ENCODE measurements at regions not wholly inside any gene's neighbourhood (a gene's known extent, or its start where the extent isn't known, plus 50 kb on each side); places are given as distances from the start of the nearest gene placed in this dataset.

- Histone ChIP-seq H3K56ac (replicated peaks; ENCODE audit: insufficient read length, low read depth, low read length) (no peak overlapping the region), H4K8ac (ENCODE audit: extremely low read depth, insufficient read depth, low read length) (no peak overlapping the region), H2BK20ac (ENCODE audit: low read length) (no peak overlapping the region; the same call in 1 of the 2 replicates), H3K18ac (ENCODE audit: extremely low read depth, low read length) (no peak overlapping the region), H2AK5ac (ENCODE audit: low read depth, low read length) (no peak overlapping the region), H4K91ac (replicated peaks; ENCODE audit: insufficient read length, low read length) (no peak overlapping the region), H3K4me1 (replicated peaks in 1 of 4; ENCODE audit: control insufficient read depth in 3 of 4, insufficient read depth in 4 of 4, low read length in 3 of 4) (peaks cover 7 to 28% (median 15%) of the 10 kb centered on the region in 4 experiments), H4K20me1 (replicated peaks in 1 of 2; ENCODE audit: control insufficient read depth in 1 of 2, insufficient read depth in 2 of 2, low read length in 2 of 2) (no peaks in the 10 kb centered on the region), H2BK15ac (ENCODE audit: low read length) (0 out of 2 replicates have a peak overlapping the region, but pooled peaks have one; percentile 37), H3K9ac (replicated peaks in 1 of 4; ENCODE audit: extremely low read depth in 1 of 4, low read depth in 3 of 4, low read length in 3 of 4) (no peak overlapping the region), H4K5ac (ENCODE audit: insufficient read length, low read depth, low read length) (no peak overlapping the region), H2BK120ac (replicated peaks; ENCODE audit: low read depth, low read length) (no peak overlapping the region), H2BK5ac (ENCODE audit: low read depth, low read length) (no peak overlapping the region), H3K4me2 (ENCODE audit: insufficient read depth in 1 of 2, low read depth in 2 of 2, low read length in 2 of 2) (0 out of 4 replicates have a peak overlapping the region, but pooled peaks of 1 of the 2 experiments have one; percentile 15), H3K9me3 (ENCODE audit: insufficient read depth in 2 of 2, low read depth in 1 of 2, low read length in 1 of 2) (no peaks in the 10 kb centered on the region), H2AFZ (ENCODE audit: low read length) (no peak overlapping the region), H3K4me3 (ENCODE audit: extremely low read depth in 1 of 4, insufficient read depth in 2 of 4, low read depth in 3 of 4, low read length in 4 of 4) (no peak overlapping the region), H2BK12ac (ENCODE audit: low read depth, low read length) (no peak overlapping the region), H3K79me2 (ENCODE audit: control insufficient read depth in 1 of 2, insufficient read depth in 2 of 2, low read length in 2 of 2) (no peaks in the 10 kb centered on the region), H3K27me3 (replicated peaks in 1 of 4; ENCODE audit: control insufficient read depth in 3 of 4, extremely low read depth in 1 of 4, insufficient read depth in 3 of 4, low read length in 3 of 4) (no peaks in the 10 kb centered on the region), H3K36me3 (ENCODE audit: control insufficient read depth in 2 of 4, insufficient read depth in 4 of 4, low read length in 3 of 4) (no peaks in the 10 kb centered on the region), H3K14ac (ENCODE audit: insufficient read length) (no peak overlapping the region), H3K79me1 (ENCODE audit: low read depth, low read length) (no peaks in the 10 kb centered on the region), H3K4ac (replicated peaks; ENCODE audit: insufficient read length, low read depth, low read length) (peak overlapping the region; percentile 0), H3K23me2 (ENCODE audit: low read depth, low read length) (peaks cover 3% of the 10 kb centered on the region; the same call in 1 of the 2 replicates), H3K23ac (ENCODE audit: insufficient read length) (no peak overlapping the region), H3K27ac (ENCODE audit: low read depth, low read length) (no peak overlapping the region)
- TF ChIP-seq GABPA (IDR thresholded peaks at IDR 0.05; ENCODE audit: borderline replicate concordance, insufficient read depth, low read length): no peak
- TF ChIP-seq, protein P1, sequence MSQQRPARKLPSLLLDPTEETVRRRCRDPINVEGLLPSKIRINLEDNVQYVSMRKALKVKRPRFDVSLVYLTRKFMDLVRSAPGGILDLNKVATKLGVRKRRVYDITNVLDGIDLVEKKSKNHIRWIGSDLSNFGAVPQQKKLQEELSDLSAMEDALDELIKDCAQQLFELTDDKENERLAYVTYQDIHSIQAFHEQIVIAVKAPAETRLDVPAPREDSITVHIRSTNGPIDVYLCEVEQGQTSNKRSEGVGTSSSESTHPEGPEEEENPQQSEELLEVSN (IDR thresholded peaks at IDR 0.05): no peak
- no peak for TF ChIP-seq POLR2A (IDR thresholded peaks at IDR 0.05; ENCODE audit: control extremely low read depth in 1 of 2, low read depth in 2 of 2, low read length in 2 of 2)
- TF ChIP-seq JUND (IDR thresholded peaks at IDR 0.05; ENCODE audit: low read length): no peak
- no peak for TF ChIP-seq ATF3 (IDR thresholded peaks at IDR 0.05; ENCODE audit: insufficient read depth, low read depth, low read length)
- no peak for TF ChIP-seq GTF2F1 (IDR thresholded peaks at IDR 0.05; ENCODE audit: borderline replicate concordance, low read depth, low read length)
- no peak for TF ChIP-seq SAP30 (IDR thresholded peaks at IDR 0.05; ENCODE audit: insufficient read depth, insufficient replicate concordance, low read length)
- TF ChIP-seq SP2 (IDR thresholded peaks at IDR 0.05; ENCODE audit: low read length): no peak
- FAIRE-seq (no peak), DNase-seq (ENCODE audit: low read depth in 1 of 2, low spot score in 2 of 2) (no peak)
- WGBS, 2 experiments (ENCODE audit: extremely low coverage in 1 of 2, insufficient coverage in 1 of 2, insufficient read length in 1 of 2, insufficient replicate concordance in 2 of 2, low coverage in 1 of 2, low lambda C conversion rate in 2 of 2, missing lambda C conversion rate in 1 of 2): 92% methylated on average over 9 of the region's 9 CpGs; no CpG with 5 or more reads in 1 of the 2 experiments
- POLR2A ChIA-PET (ENCODE audit: partially characterized antibody): no interaction called here
- CTCF ChIA-PET (ENCODE audit: partially characterized antibody): interaction anchor here (0.6 to 1.6 kb wide), 6 partner anchors 8 to 62 kb away, joined by 3 to 7 read pairs (median 4); no protein-coding TSS in a partner anchor
Measured at GRCh38 chr2:5976531-5977065, 284.4 kb downstream of the SOX11 start.

All from H1 (cell line).